ENCODE measurements at regions not wholly inside any gene's neighbourhood (a gene's known extent, or its start where the extent isn't known, plus 50 kb on each side); places are given as distances from the start of the nearest gene placed in this dataset.

GRCh38 chr13:112247471-112248405 lies 128.4 kb upstream of the SPACA7 start:
- DNase-seq = no peak

- no peak for DNase-seq
These were observed 127.8 kb upstream of the SPACA7 start for GRCh38 chr13:112248406-112248760.

GRCh38 chr13:112248862-112249592 lies 127.1 kb upstream of the SPACA7 start:
- no peak for DNase-seq

GRCh38 chr13:112249644-112250610 lies 126.2 kb upstream of the SPACA7 start:
- no peak for DNase-seq

- no peak for DNase-seq
These were observed 125.2 kb upstream of the SPACA7 start for GRCh38 chr13:112250788-112251445.

- DNase-seq = no peak
These were observed 124.1 kb upstream of the SPACA7 start for GRCh38 chr13:112251930-112252585.

GRCh38 chr13:112252804-112253590 lies 123.2 kb upstream of the SPACA7 start:
- no peak for DNase-seq

- no peak for DNase-seq
These were observed 122.5 kb upstream of the SPACA7 start for GRCh38 chr13:112253631-112254030.

GRCh38 chr13:112254061-112254818 lies 121.9 kb upstream of the SPACA7 start:
- no peak for DNase-seq

GRCh38 chr13:112254900-112255299 lies 121.3 kb upstream of the SPACA7 start:
- no peak for DNase-seq

- no peak for DNase-seq
These were observed 120.5 kb upstream of the SPACA7 start for GRCh38 chr13:112255550-112256120.

GRCh38 chr13:112256716-112257494 lies 119.2 kb upstream of the SPACA7 start:
- DNase-seq = no peak

GRCh38 chr13:112259511-112259910 lies 116.6 kb upstream of the SPACA7 start:
- DNase-seq = no peak

- DNase-seq = no peak
These were observed 115.8 kb upstream of the SPACA7 start for GRCh38 chr13:112260108-112261055.

- no peak for DNase-seq
These were observed 114.2 kb upstream of the SPACA7 start for GRCh38 chr13:112261924-112262323.

GRCh38 chr13:112263152-112263551 lies 113.0 kb upstream of the SPACA7 start:
- no peak for DNase-seq

- no peak for DNase-seq
These were observed 108.5 kb upstream of the SPACA7 start for GRCh38 chr13:112267660-112268059.

- no peak for DNase-seq
These were observed 105.2 kb upstream of the SPACA7 start for GRCh38 chr13:112270951-112271350.
